ENCODE measurements at regions not wholly inside any gene's neighbourhood (a gene's known extent, or its start where the extent isn't known, plus 50 kb on each side); places are given as distances from the start of the nearest gene placed in this dataset.

GRCh38 chr22:34489861-34490260, 569.6 kb upstream of the LARGE1 start:
- intact Hi-C loops (cut with DNase I, micrococcal nuclease) = no loop called here
- CTCF ChIA-PET = no interaction called here
- H3K27me3 Mint-ChIP-seq = no peaks in the 10 kb centered on the region

GRCh38 chr22:34490886-34491285, 570.6 kb upstream of the LARGE1 start:
- no peak overlapping the region for H3K27ac Mint-ChIP-seq
- H3K9me3 Mint-ChIP-seq = peaks cover 14% of the 10 kb centered on the region
- H3K4me3 Mint-ChIP-seq = no peak overlapping the region
- no peak overlapping the region for H3K4me3 ChIP-seq (ENCODE audit: low read length)
- CTCF ChIA-PET = no interaction called here
- POLR2A ChIA-PET = no interaction called here
- no peaks in the 10 kb centered on the region for H3K9me3 ChIP-seq (ENCODE audit: control insufficient read depth in 1 of 2, insufficient read depth in 1 of 2, low read length in 2 of 2)
- ATAC-seq (ENCODE audit: poor library complexity) (no peak), DNase-seq (no peak)
- H3K27me3 ChIP-seq (ENCODE audit: control insufficient read depth in 1 of 2, insufficient read depth in 2 of 2, low read length in 2 of 2) = no peaks in the 10 kb centered on the region
- no peaks in the 10 kb centered on the region for H3K27me3 Mint-ChIP-seq
- no peaks in the 10 kb centered on the region for H3K4me1 Mint-ChIP-seq (ENCODE audit: low read depth)
- no peaks in the 10 kb centered on the region for H3K36me3 ChIP-seq (ENCODE audit: insufficient read depth, low read length)
- no peak overlapping the region for H3K27ac ChIP-seq (ENCODE audit: low read depth in 1 of 2, low read length in 2 of 2)
- no peaks in the 10 kb centered on the region for H3K36me3 Mint-ChIP-seq (ENCODE audit: low read depth)
- no peaks in the 10 kb centered on the region for H3K4me1 ChIP-seq (ENCODE audit: insufficient read depth, low read length)
- TF ChIP-seq CTCF (IDR thresholded peaks at IDR 0.05) = no peak
- intact Hi-C loops (cut with DNase I, micrococcal nuclease) = no loop called here

More at GRCh38 chr22:34489861-34490260, 569.6 kb upstream of the LARGE1 start:
- H3K9me3 Mint-ChIP-seq = peaks cover 14% of the 10 kb centered on the region
- no peak overlapping the region for H3K4me3 ChIP-seq (ENCODE audit: low read length)
- no peaks in the 10 kb centered on the region for H3K27me3 ChIP-seq (ENCODE audit: control insufficient read depth in 1 of 2, insufficient read depth in 2 of 2, low read length in 2 of 2)
- no peak overlapping the region for H3K27ac Mint-ChIP-seq
- no peaks in the 10 kb centered on the region for H3K4me1 Mint-ChIP-seq (ENCODE audit: low read depth)
- POLR2A ChIA-PET = no interaction called here
- no peaks in the 10 kb centered on the region for H3K36me3 ChIP-seq (ENCODE audit: insufficient read depth, low read length)
- H3K4me3 Mint-ChIP-seq = no peak overlapping the region
- DNase-seq (no peak), ATAC-seq (ENCODE audit: poor library complexity) (no peak)
- no peaks in the 10 kb centered on the region for H3K4me1 ChIP-seq (ENCODE audit: insufficient read depth, low read length)
- no peak for TF ChIP-seq CTCF (IDR thresholded peaks at IDR 0.05)
- no peak overlapping the region for H3K27ac ChIP-seq (ENCODE audit: low read depth in 1 of 2, low read length in 2 of 2)
- no peaks in the 10 kb centered on the region for H3K36me3 Mint-ChIP-seq (ENCODE audit: low read depth)
- no peaks in the 10 kb centered on the region for H3K9me3 ChIP-seq (ENCODE audit: control insufficient read depth in 1 of 2, insufficient read depth in 1 of 2, low read length in 2 of 2)

- peaks cover 15% of the 10 kb centered on the region for H3K9me3 Mint-ChIP-seq
- Histone ChIP-seq H3K27ac (ENCODE audit: low read depth in 1 of 2, low read length in 2 of 2) (no peak overlapping the region), H3K27me3 (ENCODE audit: control insufficient read depth in 1 of 2, insufficient read depth in 2 of 2, low read length in 2 of 2) (no peaks in the 10 kb centered on the region), H3K4me3 (ENCODE audit: low read length) (no peak overlapping the region), H3K36me3 (ENCODE audit: insufficient read depth, low read length) (no peaks in the 10 kb centered on the region), H3K4me1 (ENCODE audit: insufficient read depth, low read length) (no peaks in the 10 kb centered on the region), H3K9me3 (ENCODE audit: control insufficient read depth in 1 of 2, insufficient read depth in 1 of 2, low read length in 2 of 2) (no peaks in the 10 kb centered on the region)
- H3K36me3 Mint-ChIP-seq (ENCODE audit: low read depth) = no peaks in the 10 kb centered on the region
- H3K4me1 Mint-ChIP-seq (ENCODE audit: low read depth) = no peaks in the 10 kb centered on the region
- no peak overlapping the region for H3K27ac Mint-ChIP-seq
- no peak for TF ChIP-seq CTCF (IDR thresholded peaks at IDR 0.05)
- POLR2A ChIA-PET = no interaction called here
- no peak overlapping the region for H3K4me3 Mint-ChIP-seq
- no peaks in the 10 kb centered on the region for H3K27me3 Mint-ChIP-seq
- CTCF ChIA-PET = no interaction called here
- DNase-seq = no peak
- intact Hi-C loops (cut with DNase I, micrococcal nuclease) = no loop called here
- ATAC-seq (ENCODE audit: poor library complexity) = no peak
These were observed 572.5 kb upstream of the ISX start for GRCh38 chr22:34493486-34493885.
